ENCODE measurements at regions not wholly inside any gene's neighbourhood (a gene's known extent, or its start where the extent isn't known, plus 50 kb on each side); places are given as distances from the start of the nearest gene placed in this dataset.

- H3K4me3 Mint-ChIP-seq = no peak overlapping the region
- no peak for DNase-seq
- TF ChIP-seq, protein P1, sequence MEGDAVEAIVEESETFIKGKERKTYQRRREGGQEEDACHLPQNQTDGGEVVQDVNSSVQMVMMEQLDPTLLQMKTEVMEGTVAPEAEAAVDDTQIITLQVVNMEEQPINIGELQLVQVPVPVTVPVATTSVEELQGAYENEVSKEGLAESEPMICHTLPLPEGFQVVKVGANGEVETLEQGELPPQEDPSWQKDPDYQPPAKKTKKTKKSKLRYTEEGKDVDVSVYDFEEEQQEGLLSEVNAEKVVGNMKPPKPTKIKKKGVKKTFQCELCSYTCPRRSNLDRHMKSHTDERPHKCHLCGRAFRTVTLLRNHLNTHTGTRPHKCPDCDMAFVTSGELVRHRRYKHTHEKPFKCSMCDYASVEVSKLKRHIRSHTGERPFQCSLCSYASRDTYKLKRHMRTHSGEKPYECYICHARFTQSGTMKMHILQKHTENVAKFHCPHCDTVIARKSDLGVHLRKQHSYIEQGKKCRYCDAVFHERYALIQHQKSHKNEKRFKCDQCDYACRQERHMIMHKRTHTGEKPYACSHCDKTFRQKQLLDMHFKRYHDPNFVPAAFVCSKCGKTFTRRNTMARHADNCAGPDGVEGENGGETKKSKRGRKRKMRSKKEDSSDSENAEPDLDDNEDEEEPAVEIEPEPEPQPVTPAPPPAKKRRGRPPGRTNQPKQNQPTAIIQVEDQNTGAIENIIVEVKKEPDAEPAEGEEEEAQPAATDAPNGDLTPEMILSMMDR (IDR thresholded peaks at IDR 0.05) = no peak
- H3K4me1 Mint-ChIP-seq (ENCODE audit: low read depth) = no peaks in the 10 kb centered on the region
- peaks cover 5% of the 10 kb centered on the region; the same call in 1 of the 2 replicates for H3K9me3 Mint-ChIP-seq
- H3K27ac Mint-ChIP-seq = no peak overlapping the region
- no peaks in the 10 kb centered on the region; the same call in 1 of the 2 replicates for H3K27me3 Mint-ChIP-seq (ENCODE audit: insufficient read depth)
- H3K36me3 Mint-ChIP-seq (ENCODE audit: low read depth) = no peaks in the 10 kb centered on the region
Observed at GRCh38 chr15:98257290-98257689, 296.8 kb downstream of the ARRDC4 start.

DNA sequence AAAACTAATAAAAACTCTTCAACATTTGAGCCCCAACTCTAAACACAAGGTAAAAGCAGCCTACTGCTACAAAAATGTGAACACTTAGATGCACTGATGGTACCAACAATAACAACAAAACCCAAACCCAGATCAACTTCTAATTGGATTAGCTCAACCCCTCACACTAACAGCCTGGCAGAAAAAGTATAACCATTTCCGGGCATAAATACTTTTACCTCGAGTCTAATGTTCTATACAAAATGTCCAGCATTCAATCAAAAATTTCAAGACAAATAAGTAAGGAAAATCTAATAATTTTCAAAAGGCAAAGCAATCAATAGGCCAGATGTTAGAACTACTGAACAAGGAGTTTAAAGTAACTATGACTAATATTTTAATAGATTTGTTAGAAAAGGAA lies 303.3 kb downstream of the ARRDC4 start:
- Mint-ChIP-seq H3K36me3 (ENCODE audit: low read depth) (no peaks in the 10 kb centered on the region), H3K27me3 (ENCODE audit: insufficient read depth) (no peaks in the 10 kb centered on the region), H3K4me1 (ENCODE audit: low read depth) (no peaks in the 10 kb centered on the region), H3K4me3 (no peak overlapping the region), H3K27ac (no peak overlapping the region), H3K9me3 (peaks cover under 1% of the 10 kb centered on the region; the same call in 1 of the 2 replicates)
- DNase-seq = no peak
- TF ChIP-seq, protein P1 (IDR thresholded peaks at IDR 0.05) = no peak

DNA sequence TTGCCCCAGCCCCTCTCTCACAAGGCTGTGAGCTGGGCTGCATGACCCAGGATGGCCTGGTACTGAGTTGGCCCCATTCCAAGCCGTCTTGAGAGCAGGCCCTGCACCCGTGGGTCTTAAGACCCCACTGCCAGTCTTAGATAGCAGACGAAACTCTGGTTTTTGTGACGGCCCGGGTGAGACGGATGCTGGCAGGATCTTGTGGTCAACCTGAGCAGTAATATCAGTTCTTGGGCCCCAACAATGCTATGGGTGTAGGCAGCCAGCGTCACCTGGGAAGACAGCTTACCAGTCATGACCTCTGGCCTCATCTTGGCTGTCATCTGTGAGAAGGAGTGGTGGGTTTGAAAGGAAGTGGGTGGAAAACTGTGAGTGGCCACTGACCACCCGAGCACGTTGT lies 305.8 kb downstream of the ARRDC4 start:
- no peak overlapping the region for H3K4me3 Mint-ChIP-seq
- H3K27me3 Mint-ChIP-seq (ENCODE audit: insufficient read depth) = no peaks in the 10 kb centered on the region
- H3K4me1 Mint-ChIP-seq (ENCODE audit: low read depth) = no peaks in the 10 kb centered on the region
- H3K9me3 Mint-ChIP-seq = peaks cover 4% of the 10 kb centered on the region
- DNase-seq = no peak
- H3K36me3 Mint-ChIP-seq (ENCODE audit: low read depth) = no peaks in the 10 kb centered on the region
- no peak overlapping the region for H3K27ac Mint-ChIP-seq
- TF ChIP-seq, protein P1 (IDR thresholded peaks at IDR 0.05) = no peak

- H3K36me3 Mint-ChIP-seq (ENCODE audit: low read depth) = no peaks in the 10 kb centered on the region
- peaks cover 4% of the 10 kb centered on the region for H3K9me3 Mint-ChIP-seq
Observed at GRCh38 chr15:98268163-98268562, 307.7 kb downstream of the ARRDC4 start.

DNA sequence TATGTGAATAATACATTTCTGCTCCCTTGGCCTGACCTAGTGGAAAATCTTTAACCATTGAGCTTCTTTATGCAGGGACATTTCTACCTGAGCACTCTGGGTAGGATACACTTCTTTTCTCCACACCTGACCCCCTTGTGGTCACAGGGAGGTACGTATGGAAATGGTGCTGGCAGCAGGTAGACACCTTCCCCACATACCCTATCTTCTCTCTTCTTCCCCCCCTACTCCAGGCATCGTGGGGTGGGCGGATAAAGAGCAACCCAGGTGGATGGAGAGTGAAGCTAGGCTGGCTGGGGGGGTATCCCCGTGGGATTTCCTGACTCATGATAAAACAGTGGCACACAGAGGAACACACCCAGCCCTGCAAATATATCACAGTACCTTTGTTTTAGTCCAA lies 312.1 kb downstream of the ARRDC4 start:
- Mint-ChIP-seq H3K4me1 (ENCODE audit: low read depth) (no peaks in the 10 kb centered on the region), H3K27me3 (ENCODE audit: insufficient read depth) (peaks cover 13% of the 10 kb centered on the region; the same call in 1 of the 2 replicates), H3K4me3 (no peak overlapping the region), H3K9me3 (peaks cover 4% of the 10 kb centered on the region), H3K27ac (no peak overlapping the region), H3K36me3 (ENCODE audit: low read depth) (no peaks in the 10 kb centered on the region)
- DNase-seq = no peak
- TF ChIP-seq, protein P1 (IDR thresholded peaks at IDR 0.05) = no peak

More at GRCh38 chr15:98268163-98268562, 307.7 kb downstream of the ARRDC4 start:
- H3K27ac Mint-ChIP-seq = no peak overlapping the region
- DNase-seq = no peak
- no peaks in the 10 kb centered on the region for H3K4me1 Mint-ChIP-seq (ENCODE audit: low read depth)
- 0 out of 2 replicates have a peak, but pooled peaks cover 2% of the 10 kb centered on the region for H3K27me3 Mint-ChIP-seq (ENCODE audit: insufficient read depth)
- TF ChIP-seq, protein P1 (IDR thresholded peaks at IDR 0.05) = no peak
- H3K4me3 Mint-ChIP-seq = no peak overlapping the region

GRCh38 chr15:98276018-98276417 lies 315.5 kb downstream of the ARRDC4 start:
- Mint-ChIP-seq H3K27ac (no peak overlapping the region), H3K9me3 (no peaks in the 10 kb centered on the region), H3K4me1 (ENCODE audit: low read depth) (no peaks in the 10 kb centered on the region), H3K36me3 (ENCODE audit: low read depth) (no peaks in the 10 kb centered on the region), H3K27me3 (ENCODE audit: insufficient read depth) (peaks cover 18% of the 10 kb centered on the region), H3K4me3 (no peak overlapping the region)
- TF ChIP-seq, protein P1 (IDR thresholded peaks at IDR 0.05) = no peak
- DNase-seq = no peak

All from HFFc6 (cell line).